RCC 7860 (cell line): ENCODE measurements at regions not wholly inside any gene's neighbourhood (a gene's known extent, or its start where the extent isn't known, plus 50 kb on each side); places are given as distances from the start of the nearest gene placed in this dataset.

ENCODE experiments used
- DNase-seq: peaks from one replicate; pipeline ENCODE4 v3.0.0-alpha.2; 2015; ENCODE audit warnings: low spot score
- FAIRE-seq: peaks from 2 replicates; lab custom pipeline; 2012; peaks lifted over from hg19 to GRCh38; lab: Jason Lieb, UNC

GRCh38 chr1:234990328-234990675 is 138.3 kb downstream of the TOMM20 start:
- DNase-seq, result no peak
- no peak for FAIRE-seq

- FAIRE-seq (no peak), DNase-seq (peak; percentile 23)
These were observed 138.9 kb downstream of the TOMM20 start for GRCh38 chr1:234989479-234990327.

- DNase-seq (no peak), FAIRE-seq (no peak)
These were observed 139.6 kb downstream of the TOMM20 start for GRCh38 chr1:234989019-234989418.

GRCh38 chr1:234988536-234988935 is 140.1 kb downstream of the TOMM20 start:
- DNase-seq (no peak), FAIRE-seq (no peak)

GRCh38 chr1:234988155-234988517 is 140.5 kb downstream of the TOMM20 start:
- DNase-seq (no peak), FAIRE-seq (no peak)

- FAIRE-seq (no peak), DNase-seq (peak; percentile 82)
These were observed 141.1 kb downstream of the TOMM20 start for GRCh38 chr1:234987415-234988154.

GRCh38 chr1:234986750-234987414 is 141.8 kb downstream of the TOMM20 start:
- FAIRE-seq, result no peak
- DNase-seq, result no peak

GRCh38 chr1:234985516-234986294 is 142.9 kb downstream of the TOMM20 start:
- DNase-seq, result no peak
- FAIRE-seq, result no peak

- DNase-seq (no peak), FAIRE-seq (no peak)
These were observed 143.6 kb downstream of the TOMM20 start for GRCh38 chr1:234985007-234985370.

- DNase-seq (no peak), FAIRE-seq (no peak)
These were observed 144.9 kb downstream of the TOMM20 start for GRCh38 chr1:234983564-234984238.

GRCh38 chr1:234981758-234982157 is 146.9 kb downstream of the TOMM20 start:
- FAIRE-seq (no peak), DNase-seq (no peak)

- FAIRE-seq, result peak; percentile 86
- DNase-seq, result peak; percentile 99
These were observed 147.8 kb downstream of the TOMM20 start for GRCh38 chr1:234980645-234981396.

GRCh38 chr1:234980291-234980644 is 148.4 kb downstream of the TOMM20 start:
- FAIRE-seq, result no peak
- DNase-seq, result no peak

GRCh38 chr1:234979296-234980279 is 149.0 kb downstream of the TOMM20 start:
- no peak for FAIRE-seq

GRCh38 chr1:234978397-234979295 is 150.0 kb downstream of the TOMM20 start:
- FAIRE-seq (no peak), DNase-seq (peak; percentile 47)

More at GRCh38 chr1:234979296-234980279, 149.0 kb downstream of the TOMM20 start:
- DNase-seq, result no peak

- FAIRE-seq, result no peak
- DNase-seq, result no peak
These were observed 150.7 kb downstream of the TOMM20 start for GRCh38 chr1:234977875-234978396.
